ENCODE measurements at regions not wholly inside any gene's neighbourhood (a gene's known extent, or its start where the extent isn't known, plus 50 kb on each side); places are given as distances from the start of the nearest gene placed in this dataset.
A peak's percentile ranks its signal among the peaks of the same experiment; 100 is the strongest.

DNA sequence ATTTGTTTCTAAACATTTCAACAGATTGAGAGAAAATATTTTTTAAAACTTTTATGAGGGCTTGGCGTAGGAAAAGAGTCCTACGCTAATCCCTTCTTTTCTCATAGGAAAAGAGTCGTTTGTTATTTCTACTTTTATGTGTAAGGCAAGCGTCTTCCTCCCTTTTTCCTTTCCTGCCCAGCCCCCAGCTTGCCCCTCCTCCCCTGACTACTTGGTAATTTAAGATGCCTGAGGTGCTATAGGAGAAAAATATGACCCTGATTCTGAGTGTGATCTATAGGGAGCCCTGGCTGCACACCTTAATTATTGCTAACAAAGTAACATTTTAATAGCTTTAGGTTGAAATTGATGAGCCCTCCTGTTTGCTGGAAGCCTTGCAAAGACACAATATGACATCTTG lies 373.6 kb downstream of the PBX1 start:
- DNase-seq, result no peak

GRCh38 chr1:164930833-164931232 lies 371.8 kb downstream of the PBX1 start:
- no peak for DNase-seq

DNA sequence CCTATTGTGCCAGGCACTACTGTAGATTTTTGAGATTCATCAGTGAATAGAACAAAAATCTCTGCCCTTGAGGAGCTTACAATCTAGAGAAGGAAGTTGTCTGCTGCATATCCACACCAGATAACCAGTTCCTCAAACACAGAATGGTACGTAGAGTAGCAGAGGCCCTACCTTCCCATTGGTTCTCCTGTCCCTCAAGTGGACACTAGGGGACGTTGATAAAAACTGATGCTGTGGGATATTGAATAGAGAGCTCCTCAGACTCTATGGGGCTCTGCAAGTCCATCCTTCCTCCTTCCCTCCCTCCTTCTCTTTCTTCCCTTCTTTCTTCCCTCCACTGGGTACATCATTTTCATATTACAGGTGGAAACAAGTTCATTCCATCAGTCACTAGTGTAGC lies 371.3 kb downstream of the PBX1 start:
- no peak for DNase-seq

- DNase-seq, result no peak
Measured at GRCh38 chr1:164928232-164928812, 369.3 kb downstream of the PBX1 start.

DNA sequence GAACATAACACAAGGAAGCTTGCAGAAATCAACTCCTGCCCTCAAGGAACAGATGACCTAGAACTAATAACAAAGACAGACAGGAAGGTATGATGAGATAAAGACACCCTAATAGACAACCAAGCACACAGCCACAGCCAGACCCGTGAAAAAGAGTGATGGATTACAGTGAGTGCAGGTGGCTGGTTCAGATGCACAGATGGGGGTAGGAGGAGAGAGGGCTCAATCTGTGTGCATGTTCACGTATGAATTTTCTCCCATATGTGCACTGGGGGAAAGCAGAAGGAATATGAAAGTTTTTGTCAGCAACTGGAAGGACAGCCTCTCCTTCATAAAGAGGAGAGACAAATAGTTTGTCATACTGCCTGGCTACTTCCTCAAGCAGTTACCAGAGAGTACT lies 367.1 kb downstream of the PBX1 start:
- no peak for DNase-seq

- DNase-seq, result no peak
Measured at GRCh38 chr1:164922585-164922984, 363.6 kb downstream of the PBX1 start.

GRCh38 chr1:164921493-164921892 lies 362.5 kb downstream of the PBX1 start:
- no peak for DNase-seq

DNA sequence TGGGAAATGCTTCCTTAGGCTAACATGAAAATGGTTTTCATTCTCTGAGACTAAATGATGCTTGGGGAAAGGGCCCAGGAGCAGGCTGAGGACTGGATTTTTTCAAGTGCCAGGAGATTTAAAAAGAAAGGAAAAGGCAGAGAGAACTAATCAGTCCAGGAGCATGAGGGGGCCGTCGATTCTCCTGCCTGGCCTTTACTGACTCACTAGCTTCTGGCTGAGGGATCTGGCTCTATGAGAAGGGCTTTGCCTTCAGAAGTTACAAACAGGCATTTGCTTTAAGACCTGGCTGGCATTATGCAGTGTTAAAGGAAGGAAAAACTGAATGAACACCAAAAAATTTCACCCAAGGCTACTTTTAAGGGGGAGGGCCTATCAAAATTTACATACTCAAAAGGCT lies 359.2 kb downstream of the PBX1 start:
- DNase-seq, result no peak

DNA sequence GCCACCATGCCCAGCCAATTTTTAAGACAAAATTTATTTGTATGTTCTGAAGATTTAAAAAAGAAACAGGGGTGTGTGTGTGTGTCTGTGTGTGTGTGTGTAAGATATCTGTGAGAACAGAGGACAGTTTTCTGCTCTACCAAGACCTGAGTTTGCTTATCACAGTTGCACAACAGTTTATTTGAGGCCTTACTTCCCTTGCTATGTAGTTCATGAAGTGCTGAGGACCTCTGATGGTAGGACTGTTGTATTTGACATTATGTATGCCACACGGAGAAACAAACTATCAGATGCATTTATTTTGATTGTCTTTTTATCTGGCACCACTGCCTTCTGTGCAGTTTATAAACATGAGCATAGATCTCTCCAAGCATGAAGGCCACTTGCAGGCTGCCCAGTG lies 355.2 kb downstream of the PBX1 start:
- peak; percentile 59 for DNase-seq

DNA sequence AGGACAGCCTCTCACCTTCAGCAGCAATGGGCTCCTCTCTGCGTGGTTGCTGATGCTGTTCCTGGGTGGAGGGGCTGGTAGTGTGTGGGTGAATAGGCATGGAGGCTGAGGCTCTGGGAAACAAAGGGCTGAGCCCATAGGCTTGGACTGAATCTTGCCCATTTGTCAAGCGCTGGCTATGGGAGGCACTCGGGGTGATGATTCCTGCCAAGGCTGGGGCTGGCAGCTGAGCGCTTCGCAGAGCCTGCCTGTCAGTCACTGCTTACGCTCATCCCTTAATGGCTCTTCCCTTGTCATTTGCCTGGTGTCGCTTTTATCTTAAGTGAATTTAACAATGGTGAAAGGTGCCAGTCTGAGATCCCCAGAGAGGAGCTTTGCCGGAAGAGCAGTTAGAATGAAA lies 353.3 kb downstream of the PBX1 start:
- no peak for DNase-seq

DNA sequence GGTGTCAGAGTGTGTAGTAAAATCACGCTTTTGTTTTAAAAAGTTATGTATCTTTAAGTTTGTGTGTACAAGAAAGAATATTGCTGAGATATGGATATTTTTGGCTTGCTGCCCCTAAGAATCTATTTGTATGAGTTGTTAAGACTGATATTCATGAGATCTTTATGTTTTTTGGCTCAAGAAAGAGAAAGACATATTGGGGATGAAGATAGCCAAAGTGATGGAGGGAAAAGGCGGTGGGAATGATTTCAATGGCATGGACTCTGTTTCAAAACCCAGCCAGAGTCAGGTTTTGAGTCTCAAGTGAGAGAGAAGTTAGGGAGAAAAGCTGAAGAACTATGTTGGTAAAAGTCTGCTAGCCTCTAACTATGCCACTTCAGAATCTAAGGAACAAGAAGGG lies 351.7 kb downstream of the PBX1 start:
- no peak for DNase-seq

- no peak for DNase-seq
Measured at GRCh38 chr1:164907666-164908065, 348.7 kb downstream of the PBX1 start.

- no peak for DNase-seq
Measured at GRCh38 chr1:164905869-164906268, 346.9 kb downstream of the PBX1 start.

- DNase-seq, result no peak
Measured at GRCh38 chr1:164902491-164902890, 343.5 kb downstream of the PBX1 start.
